ENCODE measurements at regions not wholly inside any gene's neighbourhood (a gene's known extent, or its start where the extent isn't known, plus 50 kb on each side); places are given as distances from the start of the nearest gene placed in this dataset.

GRCh38 chr10:130961506-130962239 lies 349.8 kb downstream of the TCERG1L start:
- TF ChIP-seq POLR2A (IDR thresholded peaks at IDR 0.05) (no peak), CTCF (IDR thresholded peaks at IDR 0.05) (no peak)

Data from right lobe of liver (tissue), 4 donors.